ENCODE measurements at regions not wholly inside any gene's neighbourhood (a gene's known extent, or its start where the extent isn't known, plus 50 kb on each side); places are given as distances from the start of the nearest gene placed in this dataset.

GRCh38 chr2:9122367-9122766 lies 84.2 kb upstream of the ASAP2 start:
- TF ChIP-seq CTCF (IDR thresholded peaks at IDR 0.05; ENCODE audit: insufficient read depth, low read length, poor library complexity, severe bottlenecking) (no peak), EZH2phosphoT487 (conservative IDR thresholded peaks at IDR 0.05; ENCODE audit: low read length) (no peak)
